Fibroblast of lung (primary cell): ENCODE measurements at regions not wholly inside any gene's neighbourhood (a gene's known extent, or its start where the extent isn't known, plus 50 kb on each side); places are given as distances from the start of the nearest gene placed in this dataset.

Experiments
- DNase-seq, 2 donors: peaks; one replicate each; pipeline versions ENCODE4 v3.0.0 to v3.0.0-alpha.2; 2010; ENCODE audit warnings: low read depth in 2 of 2
- H2AFZ ChIP-seq: 2 replicates; pipeline ENCODE4 v1.5.1; 2012; ENCODE audit warnings: low read length, control low read depth, inconsistent platforms
- H3K27ac ChIP-seq: 2 replicates; pipeline ENCODE4 v1.5.1; 2011; ENCODE audit warnings: low read length, control low read depth; ENCODE audit not compliant: insufficient read depth
- H3K27me3 ChIP-seq: 2 replicates; pipeline ENCODE4 v1.5.1; 2011; ENCODE audit warnings: mild to moderate bottlenecking, low read length; ENCODE audit not compliant: control insufficient read depth, insufficient read depth
- H3K36me3 ChIP-seq: 2 replicates; pipeline ENCODE4 v1.5.1; 2011; ENCODE audit warnings: low read length; ENCODE audit not compliant: control insufficient read depth, insufficient read depth
- H3K4me1 ChIP-seq: 2 replicates; pipeline ENCODE4 v1.5.1; 2011; ENCODE audit warnings: low read length; ENCODE audit not compliant: control insufficient read depth, insufficient read depth; ENCODE audit errors: extremely low read depth
- H3K4me2 ChIP-seq: 2 replicates; pipeline ENCODE4 v1.5.1; 2011; ENCODE audit warnings: low read length, control low read depth; ENCODE audit not compliant: insufficient read depth; ENCODE audit errors: extremely low read depth
- H3K4me3 ChIP-seq, 4 experiments: fragments of 200-600 bp in 1 of 4; sonication (generic) in 1 of 4; replicated peaks in 1 of 4; 2 replicates each; pipeline ENCODE4 v1.5.1; 2011 to 2016; ENCODE audit warnings: low read length in 4 of 4, low read depth in 3 of 4, mild to moderate bottlenecking in 3 of 4, control low read depth in 2 of 4, inconsistent platforms in 1 of 4, mixed read lengths in 1 of 4; ENCODE audit not compliant: insufficient read depth in 1 of 4; ENCODE audit errors: control extremely low read depth in 1 of 4
- H3K79me2 ChIP-seq: 2 replicates; pipeline ENCODE4 v1.5.1; 2012; ENCODE audit warnings: mild to moderate bottlenecking, low read length, inconsistent platforms; ENCODE audit not compliant: control insufficient read depth, insufficient read depth
- H3K9ac ChIP-seq: 2 replicates; pipeline ENCODE4 v1.5.1; 2011; ENCODE audit warnings: mild to moderate bottlenecking, low read length, control low read depth; ENCODE audit not compliant: insufficient read depth
- H3K9me3 ChIP-seq: 2 replicates; pipeline ENCODE4 v1.5.1; 2012; ENCODE audit warnings: low read depth, low read length; ENCODE audit not compliant: control insufficient read depth, insufficient read depth
- H4K20me1 ChIP-seq: 2 replicates; pipeline ENCODE4 v1.5.1; 2011; ENCODE audit warnings: low read length; ENCODE audit not compliant: control insufficient read depth, insufficient read depth; ENCODE audit errors: extremely low read depth
- EZH2 ChIP-seq: IDR thresholded peaks from 2 replicates; pipeline ENCODE4 v1.5.1; 2012; ENCODE audit warnings: low read length, control low read depth, mild to moderate bottlenecking; ENCODE audit errors: missing control alignments
- TF ChIP-seq, protein P1 (sequence below), 2 donors: IDR thresholded peaks in 1 of 2; conservative IDR thresholded peaks in 1 of 2; 1 replicate in 1 of 2; 2 replicates in 1 of 2; pipeline ENCODE4 v1.5.1; 2011 to 2012; ENCODE audit warnings: low read length in 2 of 2, control low read depth in 1 of 2, inconsistent platforms in 1 of 2, low read depth in 1 of 2, mild to moderate bottlenecking in 1 of 2

DNA sequence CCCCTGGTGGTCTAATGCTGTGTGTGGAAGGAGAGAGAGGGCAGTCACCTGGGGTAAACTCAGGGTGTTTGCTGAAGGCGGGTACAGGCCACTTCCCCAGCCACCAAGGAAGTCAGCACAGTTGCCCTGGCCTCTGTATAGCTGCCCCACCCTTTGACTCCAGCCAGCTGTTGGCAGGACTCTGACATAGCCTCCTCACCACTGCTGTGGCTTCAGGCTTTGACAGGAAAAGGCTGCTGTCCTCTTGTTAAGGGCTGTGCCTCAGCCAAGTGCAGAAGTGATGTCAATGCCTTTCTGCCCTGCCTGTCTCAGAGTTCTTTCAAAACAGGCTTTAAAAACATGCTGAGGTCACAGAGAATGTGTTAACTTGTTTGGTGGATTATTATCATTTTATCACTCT is 487.2 kb upstream of the KLF4 start:
- Histone ChIP-seq H3K4me2 (no peak overlapping the region), H3K9me3 (no peaks in the 10 kb centered on the region), H3K27ac (no peak overlapping the region), H2AFZ (no peak overlapping the region), H3K27me3 (no peaks in the 10 kb centered on the region), H3K9ac (no peak overlapping the region), H3K36me3 (no peaks in the 10 kb centered on the region), H4K20me1 (no peaks in the 10 kb centered on the region), H3K79me2 (no peaks in the 10 kb centered on the region), H3K4me1 (no peaks in the 10 kb centered on the region), H3K4me3 (no peak overlapping the region)
- no peak for TF ChIP-seq EZH2
- TF ChIP-seq, protein P1, sequence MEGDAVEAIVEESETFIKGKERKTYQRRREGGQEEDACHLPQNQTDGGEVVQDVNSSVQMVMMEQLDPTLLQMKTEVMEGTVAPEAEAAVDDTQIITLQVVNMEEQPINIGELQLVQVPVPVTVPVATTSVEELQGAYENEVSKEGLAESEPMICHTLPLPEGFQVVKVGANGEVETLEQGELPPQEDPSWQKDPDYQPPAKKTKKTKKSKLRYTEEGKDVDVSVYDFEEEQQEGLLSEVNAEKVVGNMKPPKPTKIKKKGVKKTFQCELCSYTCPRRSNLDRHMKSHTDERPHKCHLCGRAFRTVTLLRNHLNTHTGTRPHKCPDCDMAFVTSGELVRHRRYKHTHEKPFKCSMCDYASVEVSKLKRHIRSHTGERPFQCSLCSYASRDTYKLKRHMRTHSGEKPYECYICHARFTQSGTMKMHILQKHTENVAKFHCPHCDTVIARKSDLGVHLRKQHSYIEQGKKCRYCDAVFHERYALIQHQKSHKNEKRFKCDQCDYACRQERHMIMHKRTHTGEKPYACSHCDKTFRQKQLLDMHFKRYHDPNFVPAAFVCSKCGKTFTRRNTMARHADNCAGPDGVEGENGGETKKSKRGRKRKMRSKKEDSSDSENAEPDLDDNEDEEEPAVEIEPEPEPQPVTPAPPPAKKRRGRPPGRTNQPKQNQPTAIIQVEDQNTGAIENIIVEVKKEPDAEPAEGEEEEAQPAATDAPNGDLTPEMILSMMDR (conservative IDR thresholded peaks at IDR 0.05 in 1 of 2, IDR thresholded peaks at IDR 0.05 in 1 of 2; ENCODE audit: low read depth in 1 of 2, low read length in 2 of 2) = no peak
- peak in 1 of 2 donors; percentile 76 for DNase-seq

DNA sequence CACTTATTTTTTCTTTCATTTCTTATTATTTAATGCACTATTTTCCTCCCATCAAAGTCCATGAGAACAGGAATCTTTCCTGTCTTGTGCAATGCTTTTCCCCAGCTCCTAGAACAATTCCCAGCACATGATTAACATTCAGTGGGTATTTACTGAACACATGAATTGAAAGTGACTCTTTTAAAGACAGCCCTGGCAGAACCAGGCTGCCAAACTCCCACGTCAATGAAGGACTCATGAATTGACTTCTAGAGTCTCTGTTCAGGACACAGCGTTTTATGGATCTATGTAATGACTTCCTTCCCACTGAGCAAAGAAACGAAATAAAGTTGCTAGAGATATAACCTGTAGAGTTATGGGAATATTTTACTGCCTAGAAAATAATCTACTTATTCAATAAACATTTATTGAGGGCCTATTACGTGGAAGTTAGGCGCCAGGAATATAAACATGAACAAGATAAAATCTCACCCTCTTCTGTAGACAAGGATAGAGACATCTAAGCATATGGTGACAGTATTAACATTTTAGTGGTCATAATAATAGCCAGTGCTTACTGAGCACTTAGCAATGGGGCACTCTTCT is 485.9 kb upstream of the KLF4 start:
- no peak for TF ChIP-seq EZH2
- TF ChIP-seq, protein P1 (conservative IDR thresholded peaks at IDR 0.05 in 1 of 2, IDR thresholded peaks at IDR 0.05 in 1 of 2; ENCODE audit: low read depth in 1 of 2, low read length in 2 of 2) = no peak
- Histone ChIP-seq H3K4me3 (no peak overlapping the region), H3K9ac (no peak overlapping the region), H3K27ac (no peak overlapping the region), H3K27me3 (no peaks in the 10 kb centered on the region), H3K4me1 (no peaks in the 10 kb centered on the region), H2AFZ (no peak overlapping the region), H3K79me2 (no peaks in the 10 kb centered on the region), H3K36me3 (no peaks in the 10 kb centered on the region), H3K4me2 (no peak overlapping the region), H4K20me1 (no peaks in the 10 kb centered on the region), H3K9me3 (no peaks in the 10 kb centered on the region)
- no peak for DNase-seq

DNA sequence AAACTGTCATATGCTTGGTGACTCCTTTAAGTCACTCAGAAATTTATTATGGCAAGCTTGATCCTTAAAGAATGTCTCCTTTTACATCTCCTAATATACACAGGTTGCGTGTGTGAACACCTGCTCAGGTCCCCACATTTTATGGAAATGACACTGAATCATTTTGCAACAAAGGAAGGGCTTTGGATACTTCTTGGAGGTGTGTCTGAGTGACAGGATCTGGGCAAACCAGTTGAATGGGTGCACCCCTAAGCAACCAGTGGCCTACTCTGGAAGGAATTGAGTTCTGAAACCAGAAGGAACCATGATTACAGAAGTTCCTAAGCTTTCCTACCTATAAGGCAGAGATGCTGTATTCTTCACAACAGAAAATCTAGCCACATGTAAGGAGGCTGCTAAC is 483.9 kb upstream of the KLF4 start:
- Histone ChIP-seq H2AFZ (no peak overlapping the region), H3K9me3 (no peaks in the 10 kb centered on the region), H4K20me1 (no peaks in the 10 kb centered on the region), H3K4me3 (no peak overlapping the region), H3K9ac (no peak overlapping the region), H3K36me3 (no peaks in the 10 kb centered on the region), H3K4me1 (no peaks in the 10 kb centered on the region), H3K27ac (no peak overlapping the region), H3K4me2 (no peak overlapping the region), H3K79me2 (no peaks in the 10 kb centered on the region), H3K27me3 (no peaks in the 10 kb centered on the region)
- no peak for TF ChIP-seq EZH2
- TF ChIP-seq, protein P1 (conservative IDR thresholded peaks at IDR 0.05 in 1 of 2, IDR thresholded peaks at IDR 0.05 in 1 of 2; ENCODE audit: low read depth in 1 of 2, low read length in 2 of 2) = no peak
- no peak for DNase-seq
